ENCODE measurements at regions not wholly inside any gene's neighbourhood (a gene's known extent, or its start where the extent isn't known, plus 50 kb on each side); places are given as distances from the start of the nearest gene placed in this dataset.
A peak's percentile ranks its signal among the peaks of the same experiment; 100 is the strongest.

DNA sequence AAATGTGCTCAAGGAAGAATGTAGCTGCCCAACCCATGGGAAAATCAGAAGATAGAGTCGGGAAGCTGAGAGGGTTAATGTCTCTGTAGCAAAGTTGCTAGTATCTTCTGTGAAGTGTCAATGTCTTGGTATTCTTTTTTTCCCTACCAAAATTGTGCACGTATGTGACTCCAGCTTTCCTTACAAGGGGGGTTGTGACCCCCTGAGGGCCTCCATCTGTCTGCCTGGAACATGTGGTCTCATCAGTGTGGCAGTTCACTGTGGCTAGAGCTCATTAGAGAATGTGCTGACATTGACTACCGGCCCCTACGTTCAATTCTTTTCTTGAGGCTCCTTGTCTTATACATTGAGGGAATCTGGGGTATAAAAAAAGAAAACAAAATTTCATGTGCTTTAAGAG, 725.2 kb upstream of the CELF2 start:
- H3K4me3 ChIP-seq: no peak overlapping the region
- no peaks in the 10 kb centered on the region for H4K20me1 ChIP-seq
- H3K36me3 ChIP-seq: no peaks in the 10 kb centered on the region
- H3K27me3 ChIP-seq: no peaks in the 10 kb centered on the region
- peaks cover 0 to 14% (median 9%) of the 10 kb centered on the region in 11 experiments; a peak in 9 of 22 replicates for H3K9me3 ChIP-seq (replicated peaks in 1 of 11)
- H3K4me2 ChIP-seq: no peak overlapping the region
- TF ChIP-seq Cebpa-rat (IDR thresholded peaks at IDR 0.05): no peak
- H3K4me1 ChIP-seq: no peaks in the 10 kb centered on the region
- no peak overlapping the region for H3K9ac ChIP-seq
- H3K27ac ChIP-seq: no peak overlapping the region

DNA sequence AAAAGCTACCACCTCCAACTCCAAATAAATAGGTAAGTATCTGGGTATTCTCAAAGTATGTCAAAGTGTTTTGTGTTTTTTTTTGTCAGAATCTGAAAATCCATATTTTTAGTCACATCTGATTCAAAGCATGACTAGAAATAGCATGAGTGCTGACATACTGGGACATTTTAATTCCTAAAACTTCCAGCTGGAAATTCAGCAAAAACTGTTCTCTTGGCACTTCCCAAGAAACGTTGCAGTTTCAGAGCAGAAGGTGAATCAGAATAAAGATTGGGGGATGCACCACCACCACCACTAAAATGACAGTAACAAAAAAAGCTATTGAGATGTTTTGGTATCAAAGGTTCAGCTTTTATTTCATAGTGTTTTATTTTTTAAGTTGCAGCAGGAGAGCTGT, 724.6 kb upstream of the CELF2 start:
- Histone ChIP-seq H3K27me3 (no peaks in the 10 kb centered on the region), H3K36me3 (no peaks in the 10 kb centered on the region), H3K4me1 (no peaks in the 10 kb centered on the region), H3K27ac (no peak overlapping the region), H3K4me3 (no peak overlapping the region), H3K9ac (no peak overlapping the region), H3K4me2 (no peak overlapping the region), H4K20me1 (no peaks in the 10 kb centered on the region), H3K9me3 (replicated peaks in 1 of 11) (peaks cover 0 to 14% (median 9%) of the 10 kb centered on the region in 11 experiments; a peak in 9 of 22 replicates)
- no peak for TF ChIP-seq Cebpa-rat (IDR thresholded peaks at IDR 0.05)

DNA sequence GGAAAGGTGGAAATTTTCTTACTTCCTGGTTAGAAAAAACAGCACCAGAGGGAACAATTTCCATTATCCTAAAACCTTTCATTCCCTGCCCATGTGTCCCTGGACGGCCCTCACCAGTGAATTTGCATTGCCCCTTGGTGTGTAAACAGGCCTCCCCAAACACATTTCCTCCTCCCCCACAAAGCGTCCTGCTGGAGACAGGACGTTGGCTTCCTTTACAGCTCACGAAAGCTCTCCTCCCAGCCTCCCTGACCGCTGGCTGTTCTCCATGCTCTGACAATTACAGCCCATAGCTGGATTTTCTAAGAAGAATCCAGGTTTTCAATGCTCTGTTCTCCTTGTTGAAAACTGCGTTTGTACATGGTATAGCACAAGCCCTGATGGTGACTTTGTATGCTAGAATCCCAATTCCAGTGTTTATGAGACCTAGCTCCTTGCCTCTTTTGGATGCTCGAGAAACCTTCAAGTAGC, 724.2 kb upstream of the CELF2 start:
- no peak overlapping the region for H3K27ac ChIP-seq
- H3K4me1 ChIP-seq: no peaks in the 10 kb centered on the region
- no peaks in the 10 kb centered on the region for H3K27me3 ChIP-seq
- no peak overlapping the region for H3K4me3 ChIP-seq
- H4K20me1 ChIP-seq: no peaks in the 10 kb centered on the region
- H3K9ac ChIP-seq: no peak overlapping the region
- H3K4me2 ChIP-seq: no peak overlapping the region
- TF ChIP-seq Cebpa-rat (IDR thresholded peaks at IDR 0.05): no peak
- peaks cover 0 to 14% (median 9%) of the 10 kb centered on the region in 11 experiments; a peak in 9 of 22 replicates for H3K9me3 ChIP-seq (replicated peaks in 1 of 11)
- H3K36me3 ChIP-seq: no peaks in the 10 kb centered on the region

DNA sequence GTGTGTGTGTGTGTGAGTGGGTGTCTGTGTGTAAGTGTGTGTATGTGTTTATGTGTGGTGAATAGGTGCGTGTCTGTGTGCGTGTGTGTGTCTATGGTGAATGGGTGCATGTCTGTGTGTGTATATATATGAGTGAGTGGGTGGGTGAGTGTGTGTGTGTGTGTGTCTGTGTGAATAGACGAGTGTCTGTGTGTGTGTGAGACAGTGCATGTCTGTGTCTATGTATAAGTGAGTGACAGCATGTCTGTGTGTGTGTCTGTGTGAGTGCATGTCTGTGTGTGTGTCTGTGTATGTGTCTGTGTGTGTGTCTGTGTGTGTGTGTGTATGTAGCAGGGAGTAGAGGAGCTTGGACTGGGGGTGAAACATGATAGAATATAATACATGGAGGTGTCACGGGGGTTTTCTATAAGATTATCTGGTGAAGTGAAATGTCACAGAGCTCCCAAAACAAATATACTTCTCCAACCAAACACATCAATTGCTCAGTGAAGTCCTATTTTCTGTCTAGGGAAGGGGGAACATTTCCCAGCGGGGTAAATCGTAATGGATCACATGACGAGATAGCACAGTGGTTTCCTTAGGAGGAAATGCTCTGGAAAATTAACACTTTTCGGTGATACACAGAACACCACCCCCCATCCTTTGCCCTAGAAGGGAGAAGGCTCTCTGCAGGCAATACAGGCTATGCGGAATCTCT, 723.3 kb upstream of the CELF2 start:
- no peaks in the 10 kb centered on the region for H3K27me3 ChIP-seq
- no peaks in the 10 kb centered on the region for H3K4me1 ChIP-seq
- H3K36me3 ChIP-seq: no peaks in the 10 kb centered on the region
- no peaks in the 10 kb centered on the region for H4K20me1 ChIP-seq
- no peak overlapping the region for H3K27ac ChIP-seq
- H3K4me2 ChIP-seq: no peak overlapping the region
- H3K4me3 ChIP-seq: no peak overlapping the region
- no peak for TF ChIP-seq Cebpa-rat (IDR thresholded peaks at IDR 0.05)
- peaks cover 0 to 14% (median 9%) of the 10 kb centered on the region in 11 experiments; a peak in 9 of 22 replicates for H3K9me3 ChIP-seq (replicated peaks in 1 of 11)
- H3K9ac ChIP-seq: no peak overlapping the region

DNA sequence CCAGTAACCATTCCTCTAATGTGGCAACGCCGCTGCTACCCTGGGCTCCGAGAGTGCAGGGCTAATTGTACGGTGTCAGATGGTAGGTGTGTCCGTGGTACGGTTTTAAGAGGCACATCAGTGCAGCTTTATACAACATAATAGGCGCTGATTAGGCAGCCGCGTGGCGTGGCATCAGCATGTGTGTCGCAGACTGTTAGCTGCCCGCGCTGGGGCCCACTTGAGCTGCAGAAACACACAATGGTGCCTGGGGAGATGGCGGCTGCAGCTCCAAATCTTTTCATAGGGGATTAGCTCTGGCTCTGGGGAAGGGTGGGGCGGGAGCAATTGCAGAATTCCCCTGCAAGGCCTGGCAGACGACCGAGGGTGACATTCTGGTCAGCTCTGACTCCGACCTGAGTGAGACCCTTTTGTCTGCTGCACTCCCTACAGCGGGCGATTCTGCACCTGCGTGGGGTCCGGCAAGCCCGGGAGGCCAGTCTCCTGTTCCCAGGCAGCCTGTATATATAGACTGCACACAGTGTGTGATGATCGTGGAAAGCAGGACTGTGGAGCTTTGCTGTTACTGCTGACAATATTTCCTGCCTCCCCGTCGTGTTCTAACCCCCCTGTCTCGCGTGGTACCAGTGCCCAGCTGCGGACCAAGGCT, 722.7 kb upstream of the CELF2 start:
- Histone ChIP-seq H3K4me1 (no peaks in the 10 kb centered on the region), H3K4me2 (no peak overlapping the region), H3K27me3 (no peaks in the 10 kb centered on the region), H3K36me3 (no peaks in the 10 kb centered on the region), H3K27ac (no peak overlapping the region), H3K9me3 (replicated peaks in 1 of 11) (peaks cover 0 to 14% (median 9%) of the 10 kb centered on the region in 11 experiments; a peak in 9 of 22 replicates), H3K4me3 (no peak overlapping the region), H3K9ac (no peak overlapping the region), H4K20me1 (no peaks in the 10 kb centered on the region)
- TF ChIP-seq Cebpa-rat (IDR thresholded peaks at IDR 0.05): no peak

DNA sequence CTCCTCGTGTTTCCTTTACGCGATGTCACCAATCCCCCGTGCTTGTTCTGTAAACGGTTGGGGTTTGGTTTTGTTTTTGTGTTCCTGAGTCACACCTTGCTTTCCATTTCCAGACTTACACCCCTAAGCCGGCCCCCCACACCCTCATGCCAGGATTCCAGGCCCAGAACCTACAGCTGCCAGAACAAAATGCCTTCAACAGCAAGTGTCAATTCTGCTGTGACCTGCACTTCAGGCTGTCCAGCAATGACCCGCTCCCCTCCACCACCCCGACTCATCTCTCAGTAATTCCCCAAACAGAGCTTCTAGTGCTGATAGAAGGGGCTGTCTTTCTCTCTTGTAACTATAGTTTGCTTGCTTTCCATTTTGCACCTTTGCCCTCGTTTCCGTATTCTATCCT, 722.1 kb upstream of the CELF2 start:
- TF ChIP-seq Cebpa-rat (IDR thresholded peaks at IDR 0.05): no peak
- Histone ChIP-seq H3K4me1 (no peaks in the 10 kb centered on the region), H3K9ac (no peak overlapping the region), H3K4me2 (no peak overlapping the region), H3K36me3 (no peaks in the 10 kb centered on the region), H4K20me1 (no peaks in the 10 kb centered on the region), H3K9me3 (replicated peaks in 1 of 11) (peaks cover 0 to 13% (median 9%) of the 10 kb centered on the region in 11 experiments; a peak in 9 of 22 replicates), H3K4me3 (no peak overlapping the region), H3K27ac (no peak overlapping the region), H3K27me3 (no peaks in the 10 kb centered on the region)

DNA sequence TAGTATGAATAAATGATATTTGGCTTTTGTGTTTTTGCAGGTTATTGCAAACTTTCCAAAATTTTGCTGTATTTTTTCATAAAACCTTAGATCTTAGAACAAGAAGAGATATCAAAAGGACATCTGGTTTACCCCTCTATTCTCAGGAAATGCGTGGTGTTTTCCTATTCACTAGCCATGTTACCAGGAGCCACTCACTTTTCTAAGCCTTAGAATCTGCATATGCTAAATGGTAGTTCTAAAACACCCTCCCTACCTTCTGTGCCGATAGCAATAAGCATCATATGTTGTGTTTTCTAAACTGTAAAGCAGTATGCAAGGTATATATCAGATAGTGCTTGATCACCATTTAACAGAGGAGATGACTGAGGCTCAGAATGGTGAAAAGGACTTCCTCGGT, 715.0 kb upstream of the CELF2 start:
- Histone ChIP-seq H3K4me3 (no peak overlapping the region), H3K9me3 (replicated peaks in 1 of 11) (no peaks in the 10 kb centered on the region), H4K20me1 (no peaks in the 10 kb centered on the region), H3K4me1 (no peaks in the 10 kb centered on the region), H3K4me2 (no peak overlapping the region), H3K9ac (no peak overlapping the region), H3K27ac (no peak overlapping the region), H3K36me3 (no peaks in the 10 kb centered on the region), H3K27me3 (no peaks in the 10 kb centered on the region)
- TF ChIP-seq Cebpa-rat (IDR thresholded peaks at IDR 0.05): no peak

DNA sequence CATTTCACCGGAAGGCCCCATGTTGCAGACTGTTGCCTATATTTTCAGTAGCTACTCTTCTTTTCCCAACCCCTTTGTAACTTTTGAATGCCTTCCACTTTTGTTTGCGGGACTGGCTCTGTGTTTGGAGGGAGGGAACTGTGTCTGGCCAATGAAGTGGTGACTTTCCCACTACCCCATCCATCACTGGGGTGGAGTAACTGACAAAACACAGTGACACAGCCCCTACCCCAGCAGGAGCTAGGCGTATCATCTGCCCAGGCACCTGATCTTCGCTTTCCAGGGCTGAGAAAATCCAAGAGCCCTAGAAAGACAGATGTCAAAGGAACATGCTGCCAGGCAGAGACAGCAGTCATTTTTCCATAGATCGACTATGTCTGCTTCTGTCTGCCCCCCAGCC, 710.6 kb upstream of the CELF2 start:
- Histone ChIP-seq H3K27me3 (no peaks in the 10 kb centered on the region), H3K4me1 (no peaks in the 10 kb centered on the region), H3K36me3 (no peaks in the 10 kb centered on the region), H4K20me1 (no peaks in the 10 kb centered on the region), H3K9ac (no peak overlapping the region), H3K4me2 (no peak overlapping the region), H3K27ac (no peak overlapping the region), H3K9me3 (replicated peaks in 1 of 11) (no peaks in the 10 kb centered on the region), H3K4me3 (no peak overlapping the region)
- no peak for TF ChIP-seq Cebpa-rat (IDR thresholded peaks at IDR 0.05)

DNA sequence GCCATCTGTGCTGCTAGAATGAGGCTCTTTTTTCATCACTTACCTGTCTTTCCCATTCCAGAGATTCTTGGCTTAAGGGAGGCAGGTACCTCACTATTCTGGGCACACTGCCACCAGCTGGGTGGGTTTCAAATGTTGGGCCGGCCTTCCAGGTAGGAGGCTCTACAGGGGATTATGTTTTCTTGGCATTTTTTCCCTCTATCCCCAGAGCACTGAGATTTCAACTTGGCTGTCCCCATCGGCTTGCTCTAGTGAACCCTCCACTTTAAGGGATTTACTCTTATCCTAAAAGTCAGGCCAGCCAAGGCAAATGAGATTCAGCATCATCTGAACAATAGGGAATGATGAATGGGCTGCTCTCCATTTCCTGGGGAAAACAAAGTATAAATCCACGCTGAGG, 710.1 kb upstream of the CELF2 start:
- no peak for TF ChIP-seq Cebpa-rat (IDR thresholded peaks at IDR 0.05)

DNA sequence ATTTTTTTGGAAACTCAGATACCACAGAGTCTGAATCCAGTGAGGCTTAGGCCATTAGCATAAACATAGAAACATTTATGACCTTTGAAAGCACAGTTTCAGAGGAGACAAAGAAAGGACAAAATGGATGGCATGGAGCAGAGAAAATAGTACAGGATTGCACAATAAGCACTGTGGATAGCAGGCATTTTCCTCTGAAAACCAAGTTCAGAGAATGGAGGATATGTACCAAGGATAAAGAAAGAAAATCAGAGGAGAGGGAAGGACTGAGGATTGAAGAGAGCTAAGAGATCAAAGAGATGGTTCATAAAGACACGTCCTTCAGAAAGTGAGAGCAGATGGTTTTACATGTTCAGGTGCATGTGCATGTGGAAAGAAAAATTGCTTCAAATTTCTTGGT, 707.2 kb upstream of the CELF2 start:
- H4K20me1 ChIP-seq: no peaks in the 10 kb centered on the region
- H3K4me2 ChIP-seq: no peak overlapping the region
- H3K9ac ChIP-seq: no peak overlapping the region
- H3K36me3 ChIP-seq: no peaks in the 10 kb centered on the region
- no peak overlapping the region for H3K27ac ChIP-seq
- H3K27me3 ChIP-seq: no peaks in the 10 kb centered on the region
- 0 out of 20 replicates have a peak, but pooled peaks cover 0 to 4% (median 0%) of the 10 kb centered on the region in 10 experiments for H3K4me1 ChIP-seq
- H3K4me3 ChIP-seq: no peak overlapping the region
- peak in 1 of 11 experiments; percentile 8; a peak in 1 of 22 replicates for TF ChIP-seq Cebpa-rat (IDR thresholded peaks at IDR 0.05)
- no peaks in the 10 kb centered on the region for H3K9me3 ChIP-seq (replicated peaks in 1 of 11)

More for the DNA sequence above, 710.1 kb upstream of the CELF2 start:
- Histone ChIP-seq H3K4me3 (no peak overlapping the region), H3K36me3 (no peaks in the 10 kb centered on the region), H4K20me1 (no peaks in the 10 kb centered on the region), H3K27ac (no peak overlapping the region), H3K9me3 (replicated peaks in 1 of 11) (no peaks in the 10 kb centered on the region), H3K4me1 (no peaks in the 10 kb centered on the region), H3K4me2 (no peak overlapping the region), H3K9ac (no peak overlapping the region), H3K27me3 (no peaks in the 10 kb centered on the region)
